OCI-LY7 (cell line): ENCODE measurements at regions not wholly inside any gene's neighbourhood (a gene's known extent, or its start where the extent isn't known, plus 50 kb on each side); places are given as distances from the start of the nearest gene placed in this dataset.

Experiments used
- CTCF ChIP-seq: fragments of 200-600 bp; sonication (generic); conservative IDR thresholded peaks from 2 replicates; pipeline ENCODE4 v1.5.1; 2014; ENCODE audit warnings: mild to moderate bottlenecking, antibody characterized with exemption, low read length, moderate library complexity, mixed read lengths
- EZH2phosphoT487 ChIP-seq: fragments of 200-600 bp; sonication (generic); IDR thresholded peaks from 2 replicates; pipeline ENCODE4 v1.6.1; 2018; ENCODE audit warnings: low read depth, borderline replicate concordance, mild to moderate bottlenecking, mixed run types, antibody characterized with exemption, low read length, moderate library complexity, mixed read lengths

- TF ChIP-seq CTCF (no peak), EZH2phosphoT487 (no peak)
Observed at GRCh38 chr15:85961821-85962220, 117.8 kb upstream of the AGBL1 start.
